Natural killer cell (primary cell): ENCODE measurements at regions not wholly inside any gene's neighbourhood (a gene's known extent, or its start where the extent isn't known, plus 50 kb on each side); places are given as distances from the start of the nearest gene placed in this dataset.

Source experiments
- ATAC-seq, 3 donors: fragments of 150-1000 bp in 2 of 3; fragments of 200-7000 bp in 1 of 3; cut with Tn5 transposase; 1 replicate in 1 of 3; 2 replicates in 2 of 3; pipeline ENCODE4 v1.10.0; 2021; ENCODE audit warnings: mild to moderate bottlenecking in 2 of 3, moderate library complexity in 2 of 3
- DNase-seq, 2 donors: peaks; one replicate each; pipeline versions ENCODE4 v3.0.0 to v3.0.0-alpha.2; 2013 to 2021; ENCODE audit warnings: mixed read lengths in 1 of 2
- H3K27ac ChIP-seq: one replicate; pipeline ENCODE4 v1.5.1; 2013; ENCODE audit warnings: mild to moderate bottlenecking, low read length
- H3K27me3 ChIP-seq: one replicate; pipeline ENCODE4 v1.6.1; 2013; ENCODE audit warnings: low read length; ENCODE audit not compliant: control insufficient read depth, insufficient read depth
- H3K36me3 ChIP-seq: one replicate; pipeline ENCODE4 v1.6.1; 2013; ENCODE audit warnings: low read length; ENCODE audit not compliant: control insufficient read depth, insufficient read depth
- H3K4me1 ChIP-seq: one replicate; pipeline ENCODE4 v1.6.1; 2013; ENCODE audit warnings: low read length; ENCODE audit not compliant: control insufficient read depth, insufficient read depth
- H3K4me3 ChIP-seq: one replicate; pipeline ENCODE4 v1.5.1; 2013; ENCODE audit warnings: low read length
- H3K9me3 ChIP-seq: one replicate; pipeline ENCODE4 v1.6.1; 2013; ENCODE audit warnings: low read length; ENCODE audit not compliant: control insufficient read depth, insufficient read depth
- H3K27ac Mint-ChIP-seq, 2 donors: one replicate each; pipeline ENCODE4 v1.8.0; 2022; ENCODE audit warnings: mild to moderate bottlenecking in 2 of 2, mixed read lengths in 2 of 2, moderate library complexity in 1 of 2
- H3K27me3 Mint-ChIP-seq, 2 donors: one replicate each; pipeline ENCODE4 v1.8.0; 2022; ENCODE audit warnings: low read depth in 2 of 2, mixed read lengths in 2 of 2
- H3K36me3 Mint-ChIP-seq: one replicate; pipeline ENCODE4 v1.8.0; 2022; ENCODE audit warnings: mixed read lengths
- H3K4me1 Mint-ChIP-seq, 2 donors: one replicate each; pipeline ENCODE4 v1.8.0; 2022; ENCODE audit warnings: mixed read lengths in 2 of 2
- H3K4me3 Mint-ChIP-seq: one replicate; pipeline ENCODE4 v1.8.0; 2022; ENCODE audit warnings: mild to moderate bottlenecking, moderate library complexity, mixed read lengths
- H3K9me3 Mint-ChIP-seq, 2 donors: one replicate each; pipeline ENCODE4 v1.8.0; 2022; ENCODE audit warnings: mixed read lengths in 2 of 2
- WGBS: methylation state at CpG from one replicate; pipeline ENCODE4 v1.1.7; 2013; ENCODE audit warnings: missing lambda C conversion rate; ENCODE audit not compliant: insufficient coverage; 5-methylcytosine and 5-hydroxymethylcytosine counted together
- intact Hi-C: fragments of 100-400 bp; cut with micrococcal nuclease; formaldehyde crosslinking; loops from one replicate; pipeline ENCODE4 v1.14.2; 2022
- TF ChIP-seq, protein P1 (sequence below): fragments of 200-600 bp; IDR thresholded peaks from one replicate; pipeline ENCODE4 v1.8.0; 2022; ENCODE audit warnings: antibody characterized with exemption

GRCh38 chr1:221900678-221901077 lies 158.8 kb upstream of the DUSP10 start:
- intact Hi-C loops: no loop called here

DNA sequence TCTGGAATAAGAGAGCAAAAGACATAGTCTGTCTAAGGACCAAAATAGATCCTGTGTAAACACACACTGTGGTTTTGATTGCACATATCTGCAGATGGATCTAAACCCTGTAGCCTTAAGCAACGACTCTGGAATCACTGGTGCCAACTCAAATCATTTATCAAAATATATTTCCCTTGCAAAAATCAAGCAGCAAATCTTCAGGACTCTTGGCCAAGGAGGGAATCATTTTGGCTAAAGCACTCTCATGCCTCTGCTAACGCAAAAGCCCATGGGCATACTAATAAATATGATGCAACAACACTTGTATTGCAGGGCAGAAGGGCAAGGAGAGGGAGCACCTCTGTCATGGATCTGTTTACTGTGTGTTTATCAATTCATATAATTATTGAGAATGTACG lies 155.4 kb upstream of the DUSP10 start:
- Mint-ChIP-seq H3K36me3 (no peaks in the 10 kb centered on the region), H3K4me3 (no peak overlapping the region), H3K27ac (no peak overlapping the region), H3K9me3 (no peaks in the 10 kb centered on the region), H3K27me3 (no peaks in the 10 kb centered on the region), H3K4me1 (no peaks in the 10 kb centered on the region)
- intact Hi-C loops: no loop called here
- ATAC-seq: no peak
- DNase-seq: no peak
- Histone ChIP-seq H3K36me3 (no peaks in the 10 kb centered on the region), H3K27me3 (no peaks in the 10 kb centered on the region), H3K9me3 (no peaks in the 10 kb centered on the region), H3K27ac (no peak overlapping the region), H3K4me3 (no peak overlapping the region), H3K4me1 (no peaks in the 10 kb centered on the region)
- TF ChIP-seq, protein P1, sequence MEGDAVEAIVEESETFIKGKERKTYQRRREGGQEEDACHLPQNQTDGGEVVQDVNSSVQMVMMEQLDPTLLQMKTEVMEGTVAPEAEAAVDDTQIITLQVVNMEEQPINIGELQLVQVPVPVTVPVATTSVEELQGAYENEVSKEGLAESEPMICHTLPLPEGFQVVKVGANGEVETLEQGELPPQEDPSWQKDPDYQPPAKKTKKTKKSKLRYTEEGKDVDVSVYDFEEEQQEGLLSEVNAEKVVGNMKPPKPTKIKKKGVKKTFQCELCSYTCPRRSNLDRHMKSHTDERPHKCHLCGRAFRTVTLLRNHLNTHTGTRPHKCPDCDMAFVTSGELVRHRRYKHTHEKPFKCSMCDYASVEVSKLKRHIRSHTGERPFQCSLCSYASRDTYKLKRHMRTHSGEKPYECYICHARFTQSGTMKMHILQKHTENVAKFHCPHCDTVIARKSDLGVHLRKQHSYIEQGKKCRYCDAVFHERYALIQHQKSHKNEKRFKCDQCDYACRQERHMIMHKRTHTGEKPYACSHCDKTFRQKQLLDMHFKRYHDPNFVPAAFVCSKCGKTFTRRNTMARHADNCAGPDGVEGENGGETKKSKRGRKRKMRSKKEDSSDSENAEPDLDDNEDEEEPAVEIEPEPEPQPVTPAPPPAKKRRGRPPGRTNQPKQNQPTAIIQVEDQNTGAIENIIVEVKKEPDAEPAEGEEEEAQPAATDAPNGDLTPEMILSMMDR: no peak
- WGBS: 67% methylated on average over 3 of the region's 3 CpGs

More at GRCh38 chr1:221900678-221901077, 158.8 kb upstream of the DUSP10 start:
- ATAC-seq: no peak
- no peak overlapping the region for H3K27ac ChIP-seq
- H3K36me3 Mint-ChIP-seq: no peaks in the 10 kb centered on the region
- H3K4me3 ChIP-seq: no peak overlapping the region
- no peaks in the 10 kb centered on the region for H3K27me3 ChIP-seq
- no peak overlapping the region for H3K4me3 Mint-ChIP-seq
- H3K9me3 Mint-ChIP-seq: no peaks in the 10 kb centered on the region
- DNase-seq: no peak
- TF ChIP-seq, protein P1: no peak
- H3K36me3 ChIP-seq: no peaks in the 10 kb centered on the region
- H3K9me3 ChIP-seq: no peaks in the 10 kb centered on the region
- H3K27ac Mint-ChIP-seq: no peak overlapping the region
- 95% methylated on average over 3 of the region's 3 CpGs for WGBS
- H3K27me3 Mint-ChIP-seq: no peaks in the 10 kb centered on the region
- no peaks in the 10 kb centered on the region for H3K4me1 ChIP-seq
- no peaks in the 10 kb centered on the region for H3K4me1 Mint-ChIP-seq

DNA sequence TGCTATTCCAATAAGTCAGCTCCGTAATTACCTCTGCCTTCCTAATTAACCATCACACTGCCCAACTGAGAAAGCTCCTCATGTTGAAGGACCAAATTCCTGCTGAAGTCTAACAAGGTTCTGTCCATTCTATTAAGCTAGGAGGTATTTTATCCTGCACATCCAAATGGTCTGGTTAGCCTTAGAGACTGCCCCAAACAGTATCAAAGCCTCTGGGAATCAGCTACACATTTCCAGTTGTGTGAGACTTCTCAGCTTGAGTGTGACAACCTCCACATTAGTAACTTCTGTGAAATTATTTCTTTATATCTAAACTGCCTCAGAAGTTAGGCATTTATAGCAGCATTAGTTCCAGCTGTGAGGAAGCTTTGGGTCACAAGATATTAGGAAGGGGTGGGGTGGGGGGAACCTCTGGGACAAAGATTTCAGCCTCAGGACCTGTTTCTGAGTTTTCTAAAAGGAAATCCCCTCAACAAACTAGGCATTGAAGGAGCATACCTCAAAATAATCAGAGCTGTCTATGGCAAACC lies 150.5 kb upstream of the DUSP10 start:
- Histone ChIP-seq H3K4me3 (no peak overlapping the region), H3K27ac (no peak overlapping the region), H3K4me1 (no peaks in the 10 kb centered on the region), H3K9me3 (no peaks in the 10 kb centered on the region), H3K36me3 (no peaks in the 10 kb centered on the region), H3K27me3 (no peaks in the 10 kb centered on the region)
- TF ChIP-seq, protein P1: no peak
- Mint-ChIP-seq H3K27ac (peak overlapping the region in 1 of 2 donors; percentile 35), H3K4me1 (no peaks in the 10 kb centered on the region), H3K9me3 (no peaks in the 10 kb centered on the region), H3K27me3 (peaks cover 7 to 12% of the 10 kb centered on the region in 2 donors), H3K4me3 (no peak overlapping the region), H3K36me3 (no peaks in the 10 kb centered on the region)
- WGBS: 100% methylated on average over 1 of the region's 1 CpG
- intact Hi-C loops: no loop called here
- DNase-seq (no peak), ATAC-seq (no peak)

- H3K9me3 Mint-ChIP-seq: no peaks in the 10 kb centered on the region
- no peaks in the 10 kb centered on the region for H3K36me3 Mint-ChIP-seq
- Histone ChIP-seq H3K36me3 (no peaks in the 10 kb centered on the region), H3K27ac (no peak overlapping the region), H3K9me3 (no peaks in the 10 kb centered on the region), H3K4me1 (no peaks in the 10 kb centered on the region), H3K4me3 (no peak overlapping the region), H3K27me3 (no peaks in the 10 kb centered on the region)
- peaks cover 9 to 12% of the 10 kb centered on the region in 2 donors for H3K27me3 Mint-ChIP-seq
- WGBS: 89% methylated on average over 1 of the region's 1 CpG
- peak overlapping the region in 1 of 2 donors; percentile 35 for H3K27ac Mint-ChIP-seq
- no peaks in the 10 kb centered on the region for H3K4me1 Mint-ChIP-seq
- DNase-seq (no peak), ATAC-seq (no peak)
- H3K4me3 Mint-ChIP-seq: no peak overlapping the region
- TF ChIP-seq, protein P1: no peak
- intact Hi-C loops: no loop called here
These were observed 149.8 kb upstream of the DUSP10 start for GRCh38 chr1:221891708-221892107.
